Adipocyte (in vitro differentiated cells): ENCODE measurements at regions not wholly inside any gene's neighbourhood (a gene's known extent, or its start where the extent isn't known, plus 50 kb on each side); places are given as distances from the start of the nearest gene placed in this dataset.
"Not testable (repeated sequence)": the region's sequence is repeated elsewhere in the genome, so short reads cannot be mapped to it uniquely, and the experiment has no call there.

Source experiments
- DNase-seq: peaks from one replicate; pipeline ENCODE4 v3.0.0-alpha.2; 2015; ENCODE audit warnings: low read depth
- H3K27me3 ChIP-seq: replicated peaks from 2 replicates; pipeline ENCODE4 v1.7.0; 2013; ENCODE audit warnings: mild to moderate bottlenecking, low read length, moderate library complexity; ENCODE audit not compliant: control insufficient read depth, insufficient read depth
- H3K36me3 ChIP-seq: 2 replicates; pipeline ENCODE4 v1.7.0; 2013; ENCODE audit warnings: low read length, mild to moderate bottlenecking, moderate library complexity; ENCODE audit not compliant: control insufficient read depth, insufficient read depth, severe bottlenecking
- H3K4me1 ChIP-seq: 2 replicates; pipeline ENCODE4 v1.7.0; 2013; ENCODE audit warnings: mild to moderate bottlenecking, low read length, moderate library complexity; ENCODE audit not compliant: control insufficient read depth, insufficient read depth
- H3K4me3 ChIP-seq: 2 replicates; pipeline ENCODE4 v1.7.0; 2013; ENCODE audit warnings: mild to moderate bottlenecking, low read length, moderate library complexity
- H3K9ac ChIP-seq: 2 replicates; pipeline ENCODE4 v1.7.0; 2013; ENCODE audit warnings: mild to moderate bottlenecking, low read length, moderate library complexity
- H3K9me3 ChIP-seq: 2 replicates; pipeline ENCODE4 v1.7.0; 2013; ENCODE audit warnings: mild to moderate bottlenecking, low read length, moderate library complexity; ENCODE audit not compliant: control insufficient read depth

- not testable (repeated sequence) for H3K9me3 ChIP-seq, H3K4me3 ChIP-seq, DNase-seq, H3K9ac ChIP-seq, H3K4me1 ChIP-seq, H3K27me3 ChIP-seq, H3K36me3 ChIP-seq
Observed at GRCh38 chr10:47711428-47711827, 52.0 kb downstream of the SYT15B start.

GRCh38 chr10:47710443-47710842 is 52.9 kb downstream of the SYT15B start:
- H3K27me3 ChIP-seq, H3K36me3 ChIP-seq, H3K4me3 ChIP-seq, DNase-seq, H3K9ac ChIP-seq, H3K9me3 ChIP-seq, H3K4me1 ChIP-seq: not testable (repeated sequence)

GRCh38 chr10:47705698-47706414 is 57.5 kb downstream of the SYT15B start:
- H3K27me3 ChIP-seq, H3K36me3 ChIP-seq: not testable (repeated sequence)
- DNase-seq = peak; percentile 12

GRCh38 chr10:47701285-47701684 is 62.1 kb downstream of the SYT15B start:
- peak; percentile 64 for DNase-seq
- H3K4me1 ChIP-seq, H3K27me3 ChIP-seq, H3K4me3 ChIP-seq, H3K9ac ChIP-seq, H3K36me3 ChIP-seq, H3K9me3 ChIP-seq: not testable (repeated sequence)

More at GRCh38 chr10:47705698-47706414, 57.5 kb downstream of the SYT15B start:
- not testable (repeated sequence) for H3K9me3 ChIP-seq, H3K4me1 ChIP-seq
- Histone ChIP-seq H3K9ac (peak overlapping the region; percentile 42), H3K4me3 (peak overlapping the region; percentile 61)

GRCh38 chr10:47699854-47700253 is 63.5 kb downstream of the SYT15B start:
- not testable (repeated sequence) for H3K4me3 ChIP-seq, H3K9ac ChIP-seq, H3K4me1 ChIP-seq, H3K9me3 ChIP-seq, H3K36me3 ChIP-seq, H3K27me3 ChIP-seq
- DNase-seq = peak; percentile 12

GRCh38 chr10:47696170-47696569 is 67.2 kb downstream of the SYT15B start:
- H3K9ac ChIP-seq, H3K4me1 ChIP-seq, DNase-seq, H3K9me3 ChIP-seq, H3K36me3 ChIP-seq, H3K4me3 ChIP-seq, H3K27me3 ChIP-seq: not testable (repeated sequence)

GRCh38 chr10:47695149-47695548 is 68.2 kb downstream of the SYT15B start:
- H3K9me3 ChIP-seq, H3K4me3 ChIP-seq, H3K27me3 ChIP-seq, DNase-seq, H3K4me1 ChIP-seq, H3K9ac ChIP-seq, H3K36me3 ChIP-seq: not testable (repeated sequence)

- DNase-seq, H3K27me3 ChIP-seq, H3K4me3 ChIP-seq, H3K4me1 ChIP-seq, H3K36me3 ChIP-seq, H3K9me3 ChIP-seq, H3K9ac ChIP-seq: not testable (repeated sequence)
Observed at GRCh38 chr10:47690304-47690703, 73.1 kb downstream of the SYT15B start.

GRCh38 chr10:47683826-47684475 is 79.4 kb downstream of the SYT15B start:
- not testable (repeated sequence) for H3K4me1 ChIP-seq, H3K27me3 ChIP-seq, H3K9me3 ChIP-seq, H3K36me3 ChIP-seq, H3K4me3 ChIP-seq, DNase-seq, H3K9ac ChIP-seq

GRCh38 chr10:47681638-47681990 is 81.8 kb downstream of the SYT15B start:
- H3K4me3 ChIP-seq, H3K4me1 ChIP-seq, H3K9me3 ChIP-seq, H3K9ac ChIP-seq, DNase-seq, H3K36me3 ChIP-seq, H3K27me3 ChIP-seq: not testable (repeated sequence)

- H3K36me3 ChIP-seq, DNase-seq, H3K27me3 ChIP-seq, H3K9me3 ChIP-seq, H3K4me1 ChIP-seq, H3K9ac ChIP-seq, H3K4me3 ChIP-seq: not testable (repeated sequence)
Observed at GRCh38 chr10:47680848-47681637, 82.3 kb downstream of the SYT15B start.
